ENCODE measurements at regions not wholly inside any gene's neighbourhood (a gene's known extent, or its start where the extent isn't known, plus 50 kb on each side); places are given as distances from the start of the nearest gene placed in this dataset.

DNA sequence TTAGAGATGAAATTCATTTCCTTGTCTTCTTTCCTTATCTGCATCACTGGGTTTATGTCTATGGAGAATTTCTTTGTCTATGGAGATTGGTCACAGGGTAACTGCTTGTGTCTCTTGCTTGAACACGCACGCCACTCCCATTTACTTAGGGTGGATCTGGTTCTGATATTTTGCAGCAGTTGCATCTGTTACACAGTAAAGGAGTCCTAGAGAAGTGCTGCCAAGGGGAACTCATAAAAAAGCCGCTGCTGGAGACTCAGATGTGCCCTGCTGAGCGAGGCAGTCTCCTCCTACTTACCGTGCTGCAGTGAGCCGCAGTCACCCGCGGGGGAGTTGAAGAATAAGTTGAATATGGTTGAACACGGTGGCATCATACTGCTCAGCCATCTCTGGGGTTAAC, 105.2 kb upstream of the KLHL25 start:
- TF ChIP-seq, protein P1, sequence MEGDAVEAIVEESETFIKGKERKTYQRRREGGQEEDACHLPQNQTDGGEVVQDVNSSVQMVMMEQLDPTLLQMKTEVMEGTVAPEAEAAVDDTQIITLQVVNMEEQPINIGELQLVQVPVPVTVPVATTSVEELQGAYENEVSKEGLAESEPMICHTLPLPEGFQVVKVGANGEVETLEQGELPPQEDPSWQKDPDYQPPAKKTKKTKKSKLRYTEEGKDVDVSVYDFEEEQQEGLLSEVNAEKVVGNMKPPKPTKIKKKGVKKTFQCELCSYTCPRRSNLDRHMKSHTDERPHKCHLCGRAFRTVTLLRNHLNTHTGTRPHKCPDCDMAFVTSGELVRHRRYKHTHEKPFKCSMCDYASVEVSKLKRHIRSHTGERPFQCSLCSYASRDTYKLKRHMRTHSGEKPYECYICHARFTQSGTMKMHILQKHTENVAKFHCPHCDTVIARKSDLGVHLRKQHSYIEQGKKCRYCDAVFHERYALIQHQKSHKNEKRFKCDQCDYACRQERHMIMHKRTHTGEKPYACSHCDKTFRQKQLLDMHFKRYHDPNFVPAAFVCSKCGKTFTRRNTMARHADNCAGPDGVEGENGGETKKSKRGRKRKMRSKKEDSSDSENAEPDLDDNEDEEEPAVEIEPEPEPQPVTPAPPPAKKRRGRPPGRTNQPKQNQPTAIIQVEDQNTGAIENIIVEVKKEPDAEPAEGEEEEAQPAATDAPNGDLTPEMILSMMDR (conservative IDR thresholded peaks at IDR 0.05 in 1 of 2, IDR thresholded peaks at IDR 0.05 in 1 of 2; ENCODE audit: low read depth in 1 of 2, low read length in 2 of 2): no peak
- no peak for TF ChIP-seq EZH2 (IDR thresholded peaks at IDR 0.05; ENCODE audit: low read length, missing control alignments)
